Breast epithelium (tissue), 3 donors: ENCODE measurements at regions not wholly inside any gene's neighbourhood (a gene's known extent, or its start where the extent isn't known, plus 50 kb on each side); places are given as distances from the start of the nearest gene placed in this dataset.

Source experiments
- POLR2A ChIP-seq: fragments of 450-650 bp; IDR thresholded peaks from one replicate; pipeline ENCODE4 v1.6.1; 2016; ENCODE audit warnings: antibody characterized with exemption, mild to moderate bottlenecking, moderate library complexity
- POLR2AphosphoS5 ChIP-seq, 3 donors: sonication (generic); formaldehyde crosslinking; IDR thresholded peaks; one replicate each; pipeline ENCODE4 v1.6.1; 2017; ENCODE audit warnings: antibody characterized with exemption in 3 of 3
- TF ChIP-seq, protein P1 (sequence below), 3 donors: fragments of 450-650 bp; IDR thresholded peaks; one replicate each; pipeline ENCODE4 v1.5.1; 2016 to 2017; ENCODE audit warnings: antibody characterized with exemption in 3 of 3, mild to moderate bottlenecking in 3 of 3, moderate library complexity in 3 of 3

DNA sequence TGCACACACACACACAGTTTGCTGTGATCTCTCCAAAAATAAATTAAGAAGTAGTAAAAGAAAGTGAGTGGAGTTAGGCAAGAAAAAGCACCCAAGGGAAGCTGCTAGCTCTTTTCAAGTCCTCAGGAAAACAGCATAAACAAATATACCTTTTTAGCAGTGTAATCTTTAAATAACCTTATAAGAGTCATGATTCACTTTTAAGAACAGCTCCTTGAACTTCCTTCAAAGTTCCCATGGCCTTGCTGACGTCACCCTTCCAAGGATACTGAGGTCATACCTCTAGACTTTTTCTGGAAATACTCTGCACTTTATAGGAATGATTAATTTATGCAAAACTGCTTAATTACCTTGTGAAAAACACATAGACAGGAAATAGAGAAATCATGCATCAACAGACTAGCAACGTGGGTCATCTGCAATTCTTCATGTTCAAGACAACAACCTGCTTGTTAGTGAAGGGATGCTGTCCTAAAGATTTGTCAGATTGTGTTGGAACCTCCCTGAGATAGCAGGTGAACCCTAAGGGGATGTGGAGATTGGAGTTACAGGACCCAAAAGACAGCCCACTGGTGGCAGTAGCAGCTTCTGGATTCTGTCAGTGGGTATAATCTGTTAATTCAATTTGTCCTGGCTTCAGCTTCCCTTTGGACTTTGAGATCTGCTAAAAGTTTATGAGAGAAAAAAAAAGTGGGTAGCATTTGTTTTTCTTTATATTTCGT is 229.0 kb downstream of the ELAVL2 start:
- TF ChIP-seq, protein P1, sequence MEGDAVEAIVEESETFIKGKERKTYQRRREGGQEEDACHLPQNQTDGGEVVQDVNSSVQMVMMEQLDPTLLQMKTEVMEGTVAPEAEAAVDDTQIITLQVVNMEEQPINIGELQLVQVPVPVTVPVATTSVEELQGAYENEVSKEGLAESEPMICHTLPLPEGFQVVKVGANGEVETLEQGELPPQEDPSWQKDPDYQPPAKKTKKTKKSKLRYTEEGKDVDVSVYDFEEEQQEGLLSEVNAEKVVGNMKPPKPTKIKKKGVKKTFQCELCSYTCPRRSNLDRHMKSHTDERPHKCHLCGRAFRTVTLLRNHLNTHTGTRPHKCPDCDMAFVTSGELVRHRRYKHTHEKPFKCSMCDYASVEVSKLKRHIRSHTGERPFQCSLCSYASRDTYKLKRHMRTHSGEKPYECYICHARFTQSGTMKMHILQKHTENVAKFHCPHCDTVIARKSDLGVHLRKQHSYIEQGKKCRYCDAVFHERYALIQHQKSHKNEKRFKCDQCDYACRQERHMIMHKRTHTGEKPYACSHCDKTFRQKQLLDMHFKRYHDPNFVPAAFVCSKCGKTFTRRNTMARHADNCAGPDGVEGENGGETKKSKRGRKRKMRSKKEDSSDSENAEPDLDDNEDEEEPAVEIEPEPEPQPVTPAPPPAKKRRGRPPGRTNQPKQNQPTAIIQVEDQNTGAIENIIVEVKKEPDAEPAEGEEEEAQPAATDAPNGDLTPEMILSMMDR (IDR thresholded peaks at IDR 0.05) = no peak
- TF ChIP-seq POLR2A (no peak), POLR2AphosphoS5 (IDR thresholded peaks at IDR 0.05) (no peak)
